ENCODE measurements at regions not wholly inside any gene's neighbourhood (a gene's known extent, or its start where the extent isn't known, plus 50 kb on each side); places are given as distances from the start of the nearest gene placed in this dataset.
A peak's percentile ranks its signal among the peaks of the same experiment; 100 is the strongest.
"Not testable (repeated sequence)": the region's sequence is repeated elsewhere in the genome, so short reads cannot be mapped to it uniquely, and the experiment has no call there.

GRCh38 chr18:78271790-78272189 is 707.8 kb upstream of the SALL3 start:
- DNase-seq (ENCODE audit: low read depth): no peak

GRCh38 chr18:78273876-78274275 is 705.7 kb upstream of the SALL3 start:
- no peak for DNase-seq (ENCODE audit: low read depth)

DNA sequence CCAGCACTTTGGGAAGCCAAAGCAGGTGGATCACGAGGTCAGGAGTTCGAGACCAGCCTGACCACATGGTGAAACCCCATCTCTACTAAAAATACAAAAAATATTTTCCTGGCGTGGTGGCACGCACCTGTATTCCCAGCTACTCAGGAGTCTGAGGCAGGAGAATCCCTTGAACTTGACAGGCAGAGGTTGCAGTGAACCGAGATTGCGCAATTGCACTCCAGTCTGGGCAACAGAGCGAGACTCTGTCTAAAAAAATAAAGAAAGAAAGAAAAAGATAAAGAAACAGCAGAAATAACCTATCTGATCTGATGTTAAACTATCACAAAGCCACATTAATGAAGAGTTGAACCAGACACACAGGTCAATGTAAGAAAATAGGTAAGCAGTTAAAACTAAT is 696.2 kb upstream of the SALL3 start:
- not testable (repeated sequence) for DNase-seq (ENCODE audit: low read depth)

DNA sequence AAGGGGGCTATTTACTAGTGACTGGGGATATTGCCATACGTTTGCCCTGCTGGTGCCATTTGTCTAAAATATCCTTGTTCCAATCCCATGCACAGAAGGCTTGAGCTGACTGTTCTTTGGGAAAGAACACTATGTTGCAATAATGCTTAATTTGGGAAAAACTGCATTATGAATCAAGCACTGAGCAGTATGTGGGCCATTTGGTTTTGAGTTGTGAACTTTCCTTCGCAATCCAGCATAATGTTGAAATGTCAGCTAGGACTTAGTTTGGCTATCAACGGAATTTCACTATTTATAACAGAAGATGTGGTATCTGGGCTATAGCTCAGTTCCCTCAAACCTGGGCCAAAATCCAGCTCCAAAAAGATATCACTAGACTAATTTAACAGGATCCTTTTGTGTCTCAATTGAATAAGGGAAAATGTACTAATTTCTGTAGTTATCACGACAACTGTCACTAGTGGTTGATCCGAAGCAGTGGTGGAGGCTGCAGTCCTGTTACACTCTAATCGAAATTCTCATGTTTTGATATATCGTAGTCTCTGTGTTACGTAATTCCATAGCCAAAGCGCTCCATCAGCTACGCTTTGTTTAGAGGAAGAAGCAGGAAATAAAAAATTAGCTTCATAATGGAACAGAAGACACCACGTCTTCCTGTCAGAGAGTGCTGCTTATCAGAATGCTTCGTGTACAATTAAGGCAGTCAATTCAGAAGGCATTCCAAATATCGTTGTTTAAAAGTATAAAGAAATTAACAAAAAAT is 686.8 kb upstream of the SALL3 start:
- no peak for DNase-seq (ENCODE audit: low read depth)

- no peak for DNase-seq (ENCODE audit: low read depth)
Measured at GRCh38 chr18:78293540-78293939, 686.1 kb upstream of the SALL3 start.

DNA sequence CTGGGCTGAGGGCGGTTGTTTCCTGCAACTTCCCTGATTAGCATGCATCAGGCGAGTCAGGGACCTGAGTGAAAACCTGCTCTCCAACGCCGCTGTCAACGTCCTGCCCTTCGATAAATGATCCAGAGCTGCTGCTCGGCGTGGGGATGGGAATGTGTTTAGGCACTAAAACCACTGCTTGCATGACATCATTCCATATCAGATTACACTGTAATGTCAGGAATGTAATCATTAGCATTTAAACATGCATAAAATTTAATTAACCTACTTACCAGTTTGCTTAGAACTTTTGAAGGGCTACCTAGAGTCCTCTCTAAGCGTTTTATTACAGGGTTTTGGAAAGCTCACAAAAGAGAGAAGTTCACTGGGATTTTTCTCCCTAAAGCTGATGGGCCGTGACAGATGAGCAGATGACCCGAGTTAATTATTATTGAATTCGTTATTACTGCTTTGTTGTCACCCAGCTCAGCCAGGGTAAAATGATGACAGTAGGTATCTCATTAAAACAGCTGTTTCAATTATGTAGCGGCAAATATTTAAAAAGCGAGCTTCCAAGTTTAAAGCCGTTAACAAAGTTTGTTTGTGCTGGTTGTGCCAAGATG is 685.6 kb upstream of the SALL3 start:
- DNase-seq (ENCODE audit: low read depth): no peak

GRCh38 chr18:78295262-78295661 is 684.4 kb upstream of the SALL3 start:
- no peak for DNase-seq (ENCODE audit: low read depth)

GRCh38 chr18:78296166-78296565 is 683.5 kb upstream of the SALL3 start:
- DNase-seq (ENCODE audit: low read depth): no peak

DNA sequence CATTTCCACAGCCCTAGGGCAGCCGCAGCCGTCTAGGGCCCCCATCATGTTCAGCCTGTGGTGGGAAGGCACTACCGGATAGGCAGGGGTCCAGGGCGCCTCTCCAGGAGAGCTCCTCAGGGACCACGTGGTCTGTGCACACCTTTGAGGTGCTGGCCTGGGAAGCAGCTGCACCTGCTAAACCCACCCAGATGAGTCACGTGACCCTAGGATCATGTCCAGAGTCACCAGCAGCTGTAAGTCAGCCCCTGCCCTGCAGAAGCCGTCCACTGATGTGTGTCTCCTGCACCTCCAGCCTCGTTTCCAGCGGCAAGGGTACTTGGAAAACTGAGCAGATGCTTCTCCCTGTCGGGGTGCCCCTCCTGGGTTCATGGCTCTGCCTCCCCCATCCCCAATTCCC is 682.6 kb upstream of the SALL3 start:
- DNase-seq (ENCODE audit: low read depth): no peak

GRCh38 chr18:78303519-78304191 is 676.0 kb upstream of the SALL3 start:
- DNase-seq (ENCODE audit: low read depth): no peak

- DNase-seq (ENCODE audit: low read depth): no peak
Measured at GRCh38 chr18:78304192-78305164, 675.1 kb upstream of the SALL3 start.

- no peak for DNase-seq (ENCODE audit: low read depth)
Measured at GRCh38 chr18:78305789-78306188, 673.8 kb upstream of the SALL3 start.

DNA sequence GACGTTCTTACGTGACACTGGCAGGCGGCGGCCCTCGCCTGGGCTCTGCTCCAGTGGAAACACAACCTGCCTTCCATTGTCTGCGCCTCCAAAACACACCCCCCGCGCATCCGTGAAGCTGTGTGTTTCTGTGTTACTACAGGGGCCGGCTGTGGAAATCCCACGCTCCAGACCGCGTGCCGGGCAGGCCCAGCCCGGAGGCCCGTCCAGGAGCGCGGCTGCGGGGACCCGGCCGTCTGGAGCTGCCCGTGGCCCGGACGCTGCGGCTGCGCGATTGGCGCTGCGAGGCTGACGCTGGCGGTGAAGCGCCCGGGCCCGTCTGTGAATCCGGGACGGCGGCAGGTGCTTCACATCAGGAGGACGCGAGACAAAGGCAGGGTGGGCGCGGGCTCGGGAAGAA is 670.3 kb upstream of the SALL3 start:
- no peak for DNase-seq (ENCODE audit: low read depth)

GRCh38 chr18:78309924-78310323 is 669.7 kb upstream of the SALL3 start:
- DNase-seq (ENCODE audit: low read depth): no peak

- DNase-seq (ENCODE audit: low read depth): no peak
Measured at GRCh38 chr18:78319264-78319663, 660.4 kb upstream of the SALL3 start.

DNA sequence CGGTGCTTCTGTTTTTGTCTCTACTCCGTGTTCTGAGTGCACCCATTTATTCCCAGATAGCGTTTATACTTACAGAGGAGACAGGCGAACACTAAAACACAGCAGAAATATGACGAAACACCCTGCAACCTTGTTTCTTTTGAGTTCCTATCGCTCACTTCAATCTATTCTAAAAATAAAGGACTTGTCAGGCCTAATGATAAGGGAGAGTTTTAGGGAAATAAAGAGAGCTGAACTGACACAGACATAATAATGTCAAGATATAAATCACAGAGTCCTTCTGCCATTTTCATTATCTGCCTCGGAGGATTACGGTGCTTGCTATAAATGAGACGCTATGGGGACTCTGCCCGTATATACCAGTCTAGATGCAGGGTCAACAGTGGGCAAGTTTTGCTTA is 659.7 kb upstream of the SALL3 start:
- no peak for DNase-seq (ENCODE audit: low read depth)

DNA sequence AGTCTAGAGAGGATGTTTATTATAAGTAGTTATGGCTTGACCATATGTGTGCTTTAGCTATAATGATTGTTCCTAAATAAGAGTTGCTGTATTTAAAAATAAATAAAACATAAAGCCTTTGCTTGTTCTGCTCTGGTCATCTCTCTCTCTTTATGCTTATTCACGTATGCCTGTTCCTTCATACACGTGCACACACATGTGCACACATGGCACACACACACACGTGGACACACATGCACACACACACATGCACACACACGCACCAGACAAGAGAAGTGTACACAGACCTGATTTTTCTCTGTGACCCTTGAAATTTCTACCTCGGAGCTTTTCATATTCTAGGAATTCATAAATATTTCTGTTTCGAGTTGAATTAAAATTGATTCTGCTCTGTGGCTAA is 658.2 kb upstream of the SALL3 start:
- DNase-seq (ENCODE audit: low read depth): no peak

GRCh38 chr18:78323453-78324197 is 656.0 kb upstream of the SALL3 start:
- DNase-seq (ENCODE audit: low read depth): no peak

DNA sequence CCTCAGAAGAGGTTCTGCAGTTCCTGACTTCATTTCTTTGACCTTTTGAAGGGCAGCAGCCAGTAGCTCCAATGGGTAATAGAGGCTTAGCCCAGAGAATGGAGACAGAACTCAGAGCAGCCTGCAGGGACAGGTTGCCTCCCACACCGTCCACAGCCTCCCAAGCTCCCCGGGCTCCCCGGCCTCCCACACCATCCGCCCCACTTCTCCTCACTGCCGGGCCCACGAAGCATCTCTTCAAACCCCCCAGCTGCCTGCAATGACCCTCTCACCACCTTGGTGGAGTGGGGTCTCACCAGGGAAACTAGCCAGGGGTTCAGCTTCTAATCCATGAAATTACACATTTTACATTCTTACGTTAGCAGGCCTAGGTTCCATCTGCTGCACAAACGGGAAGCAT is 652.0 kb upstream of the SALL3 start:
- no peak for DNase-seq (ENCODE audit: low read depth)

GRCh38 chr18:78330766-78331165 is 648.9 kb upstream of the SALL3 start:
- DNase-seq (ENCODE audit: low read depth): peak; percentile 19

- DNase-seq (ENCODE audit: low read depth): no peak
Measured at GRCh38 chr18:78352910-78353309, 626.7 kb upstream of the SALL3 start.

All from M059J (cell line).